Kidney (tissue), 13 donors: ENCODE measurements at regions not wholly inside any gene's neighbourhood (a gene's known extent, or its start where the extent isn't known, plus 50 kb on each side); places are given as distances from the start of the nearest gene placed in this dataset.

ENCODE experiments used
- DNase-seq, 5 donors: peaks; one replicate each; pipeline ENCODE4 v3.0.0-alpha.2; 2013 to 2020
- FAIRE-seq: peaks from 2 replicates; lab custom pipeline; 2012; peaks lifted over from hg19 to GRCh38; lab: Jason Lieb, UNC
- H3K27ac ChIP-seq, 2 donors: one replicate each; pipeline ENCODE4 v1.7.0; 2013; ENCODE audit warnings: low read depth in 2 of 2, low read length in 2 of 2, inconsistent platforms in 1 of 2
- H3K27me3 ChIP-seq: one replicate; pipeline ENCODE4 v1.7.1; 2013; ENCODE audit warnings: low read length, inconsistent platforms; ENCODE audit not compliant: control insufficient read depth, insufficient read depth
- H3K36me3 ChIP-seq, 3 donors: one replicate each; pipeline versions ENCODE4 v1.7.0 to v1.7.1; 2013; ENCODE audit warnings: low read length in 3 of 3, control low read depth in 1 of 3, inconsistent platforms in 1 of 3; ENCODE audit not compliant: insufficient read depth in 3 of 3, control insufficient read depth in 2 of 3
- H3K4me1 ChIP-seq, 3 donors: one replicate each; pipeline versions ENCODE4 v1.7.0 to v1.7.1; 2013; ENCODE audit warnings: low read length in 3 of 3, inconsistent platforms in 1 of 3, low read depth in 1 of 3; ENCODE audit not compliant: control insufficient read depth in 2 of 3, insufficient read depth in 2 of 3
- H3K4me3 ChIP-seq, 3 donors: one replicate each; pipeline versions ENCODE4 v1.7.0 to v1.8.1; 2013; ENCODE audit warnings: low read length in 3 of 3, control low read depth in 1 of 3, inconsistent platforms in 1 of 3
- H3K9ac ChIP-seq, 3 donors: one replicate each; pipeline versions ENCODE4 v1.7.0 to v1.7.1; 2013; ENCODE audit warnings: low read length in 3 of 3, control low read depth in 1 of 3, inconsistent platforms in 1 of 3
- H3K9me3 ChIP-seq, 3 donors: one replicate each; pipeline versions ENCODE4 v1.7.0 to v1.7.1; 2013; ENCODE audit warnings: low read length in 3 of 3, control low read depth in 1 of 3, inconsistent platforms in 1 of 3; ENCODE audit not compliant: control insufficient read depth in 2 of 3, insufficient read depth in 1 of 3
- CTCF ChIP-seq: IDR thresholded peaks from 3 replicates; pipeline ENCODE4 v1.5.1; 2012; ENCODE audit warnings: mild to moderate bottlenecking, moderate library complexity, borderline replicate concordance; ENCODE audit not compliant: insufficient read depth; ENCODE audit errors: extremely low read depth
- intact Hi-C: fragments of 100-400 bp; cut with DNase I; formaldehyde crosslinking; loops from one replicate; pipeline ENCODE4 v1.11.1; 2022
- donor health status: control.
- donor health status: control.
- donor health status: control.
- donor health status: control.
- donor health status: control.
- donor health status: DM: yes; HTN: yes; CAD: no.
- donor health status: Normal renal cell carcinoma (clear cell type).

GRCh38 chr18:11553098-11553940, 56.1 kb upstream of the SLC35G4 start:
- intact Hi-C loops: no loop called here
- H3K36me3 ChIP-seq: no peaks in the 10 kb centered on the region
- FAIRE-seq: peak; percentile 62

GRCh38 chr18:11548916-11549551, 60.4 kb upstream of the SLC35G4 start:
- FAIRE-seq: no peak
- Histone ChIP-seq H3K9me3 (peaks cover 0 to 12% (median 2%) of the 10 kb centered on the region in 3 donors), H3K27ac (no peak overlapping the region), H3K4me1 (no peaks in the 10 kb centered on the region), H3K27me3 (no peaks in the 10 kb centered on the region), H3K9ac (no peak overlapping the region), H3K36me3 (no peaks in the 10 kb centered on the region), H3K4me3 (no peak overlapping the region)
- intact Hi-C loops: no loop called here
- DNase-seq: no peak
- TF ChIP-seq CTCF: no peak

More at GRCh38 chr18:11553098-11553940, 56.1 kb upstream of the SLC35G4 start:
- no peaks in the 10 kb centered on the region for H3K27me3 ChIP-seq
- no peaks in the 10 kb centered on the region for H3K9me3 ChIP-seq
- H3K4me1 ChIP-seq: no peaks in the 10 kb centered on the region
- DNase-seq: peak in 3 of 5 donors; percentile 66 to 81 (median 78)
- peak; percentile 87 for TF ChIP-seq CTCF
- no peak overlapping the region for H3K9ac ChIP-seq
- H3K4me3 ChIP-seq: no peak overlapping the region
- H3K27ac ChIP-seq: no peak overlapping the region

GRCh38 chr18:11548396-11548795, 61.0 kb upstream of the SLC35G4 start:
- FAIRE-seq (no peak), DNase-seq (no peak)
- no peak for TF ChIP-seq CTCF
- Histone ChIP-seq H3K9me3 (peaks cover 0 to 12% (median 3%) of the 10 kb centered on the region in 3 donors), H3K27ac (no peak overlapping the region), H3K27me3 (no peaks in the 10 kb centered on the region), H3K4me1 (no peaks in the 10 kb centered on the region), H3K4me3 (no peak overlapping the region), H3K9ac (no peak overlapping the region), H3K36me3 (no peaks in the 10 kb centered on the region)
- intact Hi-C loops: no loop called here
